Osteocyte (in vitro differentiated cells): ENCODE measurements at regions not wholly inside any gene's neighbourhood (a gene's known extent, or its start where the extent isn't known, plus 50 kb on each side); places are given as distances from the start of the nearest gene placed in this dataset.

ENCODE experiments used
- DNase-seq: peaks from one replicate; pipeline ENCODE4 v3.0.0; 2021; ENCODE audit warnings: mixed read lengths; ENCODE audit not compliant: unreplicated experiment; ENCODE audit errors: extremely low spot score
- H3K27ac Mint-ChIP-seq: one replicate; pipeline ENCODE4 v1.8.0; 2021; ENCODE audit warnings: mild to moderate bottlenecking, mixed read lengths; ENCODE audit not compliant: unreplicated experiment
- H3K27me3 Mint-ChIP-seq: one replicate; pipeline ENCODE4 v1.8.0; 2021; ENCODE audit warnings: mixed read lengths; ENCODE audit not compliant: unreplicated experiment
- H3K36me3 Mint-ChIP-seq: one replicate; pipeline ENCODE4 v1.8.0; 2021; ENCODE audit warnings: mixed read lengths; ENCODE audit not compliant: unreplicated experiment
- H3K4me1 Mint-ChIP-seq: one replicate; pipeline ENCODE4 v1.8.0; 2021; ENCODE audit warnings: mixed read lengths; ENCODE audit not compliant: unreplicated experiment
- H3K4me3 Mint-ChIP-seq: one replicate; pipeline ENCODE4 v1.8.0; 2021; ENCODE audit warnings: mild to moderate bottlenecking, moderate library complexity, mixed read lengths; ENCODE audit not compliant: unreplicated experiment
- H3K9me3 Mint-ChIP-seq: one replicate; pipeline ENCODE4 v1.8.0; 2021; ENCODE audit warnings: mixed read lengths; ENCODE audit not compliant: unreplicated experiment
- TF ChIP-seq, protein P1 (sequence below): fragments of 200-600 bp; sonication (generic); IDR thresholded peaks from 2 replicates; pipeline ENCODE4 v1.5.0; 2021; ENCODE audit warnings: antibody characterized with exemption, mild to moderate bottlenecking, moderate library complexity

DNA sequence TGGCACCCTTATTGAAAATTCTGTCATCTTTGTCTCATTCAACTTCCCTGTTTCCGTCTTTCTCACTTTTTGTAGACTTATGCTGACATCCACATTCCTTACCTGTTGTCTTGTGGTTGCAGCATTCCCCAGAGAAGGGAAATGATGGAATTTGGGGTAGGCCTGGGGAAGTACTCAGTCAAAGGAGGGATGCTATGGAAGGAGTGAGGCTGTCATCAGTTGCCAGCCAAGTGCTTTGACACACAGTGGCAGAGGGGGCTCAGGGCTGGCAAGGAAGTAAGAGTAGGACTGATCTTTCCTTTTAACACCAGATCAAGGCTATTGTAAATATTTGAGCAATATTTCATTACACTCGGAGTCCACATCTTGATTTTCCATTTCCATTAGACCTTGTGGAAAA lies 64.4 kb downstream of the RPLP1 start:
- Mint-ChIP-seq H3K27ac (no peak overlapping the region), H3K27me3 (peaks cover 66% of the 10 kb centered on the region), H3K4me3 (no peak overlapping the region), H3K9me3 (no peaks in the 10 kb centered on the region), H3K4me1 (no peaks in the 10 kb centered on the region), H3K36me3 (no peaks in the 10 kb centered on the region)
- TF ChIP-seq, protein P1, sequence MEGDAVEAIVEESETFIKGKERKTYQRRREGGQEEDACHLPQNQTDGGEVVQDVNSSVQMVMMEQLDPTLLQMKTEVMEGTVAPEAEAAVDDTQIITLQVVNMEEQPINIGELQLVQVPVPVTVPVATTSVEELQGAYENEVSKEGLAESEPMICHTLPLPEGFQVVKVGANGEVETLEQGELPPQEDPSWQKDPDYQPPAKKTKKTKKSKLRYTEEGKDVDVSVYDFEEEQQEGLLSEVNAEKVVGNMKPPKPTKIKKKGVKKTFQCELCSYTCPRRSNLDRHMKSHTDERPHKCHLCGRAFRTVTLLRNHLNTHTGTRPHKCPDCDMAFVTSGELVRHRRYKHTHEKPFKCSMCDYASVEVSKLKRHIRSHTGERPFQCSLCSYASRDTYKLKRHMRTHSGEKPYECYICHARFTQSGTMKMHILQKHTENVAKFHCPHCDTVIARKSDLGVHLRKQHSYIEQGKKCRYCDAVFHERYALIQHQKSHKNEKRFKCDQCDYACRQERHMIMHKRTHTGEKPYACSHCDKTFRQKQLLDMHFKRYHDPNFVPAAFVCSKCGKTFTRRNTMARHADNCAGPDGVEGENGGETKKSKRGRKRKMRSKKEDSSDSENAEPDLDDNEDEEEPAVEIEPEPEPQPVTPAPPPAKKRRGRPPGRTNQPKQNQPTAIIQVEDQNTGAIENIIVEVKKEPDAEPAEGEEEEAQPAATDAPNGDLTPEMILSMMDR, result no peak
- DNase-seq, result peak; percentile 34

DNA sequence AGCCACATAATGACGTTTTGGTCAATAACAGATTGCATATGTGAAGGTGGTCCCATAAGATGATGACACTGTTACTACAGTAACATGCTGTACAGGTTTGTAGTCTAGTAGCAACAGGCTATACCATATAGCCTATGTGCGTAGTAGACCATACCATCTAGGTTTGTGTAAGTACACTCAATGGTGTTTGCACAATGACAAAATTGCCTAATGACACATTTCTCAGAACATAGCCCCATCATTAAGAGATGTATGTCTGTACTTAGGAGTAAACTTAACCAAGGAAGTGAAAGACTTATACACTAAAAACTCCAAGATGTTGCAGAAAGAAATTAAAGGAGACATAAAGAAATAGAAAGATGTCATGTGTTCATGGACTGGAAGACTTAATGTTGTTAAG lies 66.2 kb downstream of the RPLP1 start:
- TF ChIP-seq, protein P1, result no peak
- H3K9me3 Mint-ChIP-seq, result no peaks in the 10 kb centered on the region
- no peak overlapping the region for H3K4me3 Mint-ChIP-seq
- H3K27me3 Mint-ChIP-seq, result peaks cover 64% of the 10 kb centered on the region
- H3K27ac Mint-ChIP-seq, result no peak overlapping the region
- DNase-seq, result no peak
- H3K4me1 Mint-ChIP-seq, result no peaks in the 10 kb centered on the region
- no peaks in the 10 kb centered on the region for H3K36me3 Mint-ChIP-seq

DNA sequence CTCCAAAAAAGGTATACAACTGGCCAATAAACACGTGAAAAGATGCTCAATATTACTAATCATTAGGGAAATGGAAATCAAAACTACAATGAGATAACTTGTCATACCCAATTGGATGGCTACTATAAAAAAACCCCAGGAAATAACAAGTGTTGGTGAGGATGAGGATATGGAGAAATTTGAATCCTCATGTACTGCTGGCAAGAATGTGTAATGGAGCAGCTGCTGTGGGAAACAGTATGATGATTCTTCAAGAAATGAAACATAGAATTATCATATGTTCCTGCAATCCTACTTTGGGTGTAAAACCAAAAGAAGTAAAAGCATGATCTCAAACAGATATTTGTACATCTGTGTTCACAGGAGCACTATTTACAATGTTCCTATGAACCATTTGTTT lies 67.4 kb downstream of the RPLP1 start:
- no peak overlapping the region for H3K4me3 Mint-ChIP-seq

DNA sequence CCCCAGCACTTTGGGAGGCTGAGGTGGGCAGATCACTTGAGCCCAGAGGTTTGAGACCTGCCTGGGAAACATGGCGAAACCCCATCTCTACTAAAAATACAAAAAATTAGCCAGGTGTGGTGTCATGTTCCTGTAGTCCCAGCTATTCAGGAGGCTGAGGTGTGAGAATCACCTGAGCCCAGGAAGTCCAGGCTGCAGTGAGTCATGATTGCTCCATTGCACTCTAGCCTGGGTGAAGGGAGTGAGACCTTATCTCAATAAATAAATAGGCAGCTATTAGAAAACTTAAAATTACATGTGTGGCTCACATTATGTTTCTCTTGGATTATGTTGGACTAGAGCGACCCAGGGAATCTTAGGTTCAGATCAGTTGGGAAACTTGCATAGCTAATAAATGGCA lies 69.7 kb downstream of the RPLP1 start:
- Mint-ChIP-seq H3K36me3 (no peaks in the 10 kb centered on the region), H3K9me3 (no peaks in the 10 kb centered on the region), H3K4me1 (peaks cover 3% of the 10 kb centered on the region), H3K27ac (no peak overlapping the region), H3K4me3 (no peak overlapping the region), H3K27me3 (peaks cover 76% of the 10 kb centered on the region)
- TF ChIP-seq, protein P1, result no peak
- DNase-seq, result no peak

More for the DNA sequence above, 67.4 kb downstream of the RPLP1 start:
- peaks cover 69% of the 10 kb centered on the region for H3K27me3 Mint-ChIP-seq
- H3K9me3 Mint-ChIP-seq, result no peaks in the 10 kb centered on the region
- DNase-seq, result no peak
- no peak overlapping the region for H3K27ac Mint-ChIP-seq
- H3K4me1 Mint-ChIP-seq, result peaks cover 1% of the 10 kb centered on the region
- TF ChIP-seq, protein P1, result no peak
- H3K36me3 Mint-ChIP-seq, result no peaks in the 10 kb centered on the region

DNA sequence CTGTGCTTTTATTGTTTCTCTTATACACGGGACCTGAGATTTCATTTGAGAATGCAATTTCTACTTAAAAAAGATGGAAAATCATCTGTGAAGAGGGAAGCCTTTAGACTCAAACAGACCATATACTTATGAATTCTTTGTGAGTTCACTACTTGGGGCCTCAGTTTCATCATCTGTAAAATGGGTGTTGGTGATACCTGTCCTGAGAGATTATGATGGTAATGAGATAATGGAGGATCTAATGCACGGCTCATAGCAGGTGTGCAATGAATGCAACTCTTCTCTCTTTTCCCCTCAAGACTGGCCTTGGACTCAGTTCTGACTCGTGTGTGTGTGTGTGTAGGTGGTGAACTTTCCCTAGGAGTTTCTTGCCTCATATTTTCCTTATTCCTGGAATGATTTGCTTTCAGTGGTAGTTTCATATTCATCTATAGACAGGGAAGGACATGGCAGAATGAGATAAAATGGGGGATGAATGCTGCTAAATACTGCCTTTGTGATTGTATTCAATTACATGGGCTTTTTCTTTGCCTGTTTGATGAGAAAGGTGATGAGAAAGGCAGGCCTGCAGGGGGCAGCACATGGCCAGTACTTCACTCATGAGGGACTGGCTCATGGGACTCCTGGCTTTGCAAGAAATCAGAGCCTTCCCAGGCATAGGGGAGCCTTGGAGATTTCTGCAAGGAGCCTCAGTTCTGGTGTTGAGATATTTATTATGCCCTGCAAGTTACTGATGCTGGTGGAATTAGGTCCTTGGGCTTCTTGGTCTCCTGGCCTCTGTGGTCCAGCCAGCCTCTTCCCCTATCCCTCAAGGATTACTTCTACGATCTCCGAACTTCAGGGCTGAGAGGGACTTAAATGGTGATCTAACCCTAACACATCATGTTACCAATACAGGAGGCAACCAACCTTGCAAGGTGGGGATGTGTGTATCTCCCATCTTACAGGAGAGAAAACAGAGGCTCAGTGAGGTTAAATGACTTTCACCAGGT lies 70.7 kb downstream of the RPLP1 start:
- TF ChIP-seq, protein P1, result peak; percentile 76
- DNase-seq, result peak; percentile 90
- Mint-ChIP-seq H3K27ac (no peak overlapping the region), H3K9me3 (no peaks in the 10 kb centered on the region), H3K4me1 (peaks cover 3% of the 10 kb centered on the region), H3K36me3 (no peaks in the 10 kb centered on the region), H3K4me3 (no peak overlapping the region), H3K27me3 (peaks cover 82% of the 10 kb centered on the region)
